ENCODE measurements at regions not wholly inside any gene's neighbourhood (a gene's known extent, or its start where the extent isn't known, plus 50 kb on each side); places are given as distances from the start of the nearest gene placed in this dataset.

GRCh38 chr5:166111021-166111420, 2180.4 kb upstream of the WWC1 start (continued):
- TF ChIP-seq HNF4G (IDR thresholded peaks at IDR 0.05): no peak
- TF ChIP-seq NR2F2 (IDR thresholded peaks at IDR 0.05): no peak
- TF ChIP-seq GABPA (IDR thresholded peaks at IDR 0.05 in 1 of 2, conservative IDR thresholded peaks at IDR 0.05 in 1 of 2): no peak

- no peak for TF ChIP-seq FOXA1 (IDR thresholded peaks at IDR 0.05)
- TF ChIP-seq, protein P1, sequence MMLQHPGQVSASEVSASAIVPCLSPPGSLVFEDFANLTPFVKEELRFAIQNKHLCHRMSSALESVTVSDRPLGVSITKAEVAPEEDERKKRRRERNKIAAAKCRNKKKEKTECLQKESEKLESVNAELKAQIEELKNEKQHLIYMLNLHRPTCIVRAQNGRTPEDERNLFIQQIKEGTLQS (IDR thresholded peaks at IDR 0.05): no peak
- TF ChIP-seq ZBTB33 (IDR thresholded peaks at IDR 0.05): no peak
- TF ChIP-seq, protein P2, sequence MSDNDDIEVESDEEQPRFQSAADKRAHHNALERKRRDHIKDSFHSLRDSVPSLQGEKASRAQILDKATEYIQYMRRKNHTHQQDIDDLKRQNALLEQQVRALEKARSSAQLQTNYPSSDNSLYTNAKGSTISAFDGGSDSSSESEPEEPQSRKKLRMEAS (IDR thresholded peaks at IDR 0.05): no peak
- TF ChIP-seq TAF1 (conservative IDR thresholded peaks at IDR 0.05): no peak
- TF ChIP-seq EGR1 (IDR thresholded peaks at IDR 0.05; ENCODE audit: low read depth in 2 of 2): no peak
- no peak for TF ChIP-seq NR2F2 (IDR thresholded peaks at IDR 0.05)
- no peak for TF ChIP-seq SP1 (IDR thresholded peaks at IDR 0.05)
- no peak for TF ChIP-seq JUND (IDR thresholded peaks at IDR 0.05)
- no peak for TF ChIP-seq HNF4A (conservative IDR thresholded peaks at IDR 0.05)
- TF ChIP-seq GABPA (IDR thresholded peaks at IDR 0.05 in 1 of 2, conservative IDR thresholded peaks at IDR 0.05 in 1 of 2): no peak
- TF ChIP-seq RXRA (IDR thresholded peaks at IDR 0.05): no peak
- TF ChIP-seq REST (IDR thresholded peaks at IDR 0.05): no peak
- TF ChIP-seq HNF4G (IDR thresholded peaks at IDR 0.05): no peak
- no peak for TF ChIP-seq CTCF (IDR thresholded peaks at IDR 0.05; ENCODE audit: low read depth, low read length, missing input control)
- WGBS: 80% methylated on average over 4 of the region's 4 CpGs
- H3K36me3 ChIP-seq (ENCODE audit: control insufficient read depth in 4 of 4, insufficient read depth in 3 of 4, low read depth in 1 of 4, low read length in 3 of 4): no peaks in the 10 kb centered on the region
- no peaks in the 10 kb centered on the region for H3K27me3 ChIP-seq (ENCODE audit: control insufficient read depth in 4 of 4, insufficient read depth in 4 of 4, low read length in 3 of 4)
- H3K9me3 ChIP-seq (ENCODE audit: control insufficient read depth in 4 of 4, low read length in 3 of 4): no peaks in the 10 kb centered on the region
- H3K4me1 ChIP-seq (ENCODE audit: control insufficient read depth in 4 of 4, insufficient read depth in 4 of 4, low read length in 3 of 4): no peaks in the 10 kb centered on the region
- no peak overlapping the region for H3K4me3 ChIP-seq (ENCODE audit: low read depth in 1 of 3, low read length in 3 of 3)
- no peak for DNase-seq (ENCODE audit: low spot score)
- no peak overlapping the region for H3K9ac ChIP-seq (ENCODE audit: low read depth in 1 of 2, low read length in 2 of 2)
- no peak overlapping the region for H3K27ac ChIP-seq (ENCODE audit: low read depth in 1 of 2, low read length in 2 of 2)
Observed at GRCh38 chr5:166117072-166118066, 2174.1 kb upstream of the WWC1 start.

All from liver (tissue), 8 donors.